SW480 (cell line): ENCODE measurements at regions not wholly inside any gene's neighbourhood (a gene's known extent, or its start where the extent isn't known, plus 50 kb on each side); places are given as distances from the start of the nearest gene placed in this dataset.
"Not testable (repeated sequence)": the region's sequence is repeated elsewhere in the genome, so short reads cannot be mapped to it uniquely, and the experiment has no call there.

Experiments
- DNase-seq: peaks from one replicate; pipeline ENCODE4 v3.0.0-alpha.2; 2016; ENCODE audit warnings: low spot score

- no peak for DNase-seq
These were observed 125.7 kb upstream of the FAM3C start for GRCh38 chr7:121521711-121522400.

- DNase-seq: no peak
These were observed 124.8 kb upstream of the FAM3C start for GRCh38 chr7:121520911-121521310.

GRCh38 chr7:121519548-121520521 is 123.7 kb upstream of the FAM3C start:
- no peak for DNase-seq

GRCh38 chr7:121517591-121517990 is 121.5 kb upstream of the FAM3C start:
- DNase-seq: no peak

- DNase-seq: no peak
These were observed 120.7 kb upstream of the FAM3C start for GRCh38 chr7:121516821-121517220.

GRCh38 chr7:121515630-121516401 is 119.7 kb upstream of the FAM3C start:
- DNase-seq: no peak

- peak; percentile 88 for DNase-seq
These were observed 119.1 kb upstream of the FAM3C start for GRCh38 chr7:121515229-121515628.

- no peak for DNase-seq
These were observed 117.0 kb upstream of the FAM3C start for GRCh38 chr7:121513105-121513504.

GRCh38 chr7:121510858-121511482 is 114.9 kb upstream of the FAM3C start:
- no peak for DNase-seq

GRCh38 chr7:121510302-121510701 is 114.2 kb upstream of the FAM3C start:
- no peak for DNase-seq

GRCh38 chr7:121505540-121506182 is 109.6 kb upstream of the FAM3C start:
- no peak for DNase-seq

GRCh38 chr7:121505021-121505420 is 108.9 kb upstream of the FAM3C start:
- DNase-seq: no peak

GRCh38 chr7:121504482-121504881 is 108.4 kb upstream of the FAM3C start:
- DNase-seq: peak; percentile 18

GRCh38 chr7:121503730-121504129 is 107.6 kb upstream of the FAM3C start:
- DNase-seq: no peak

GRCh38 chr7:121503039-121503438 is 106.9 kb upstream of the FAM3C start:
- DNase-seq: no peak

- DNase-seq: no peak
These were observed 105.5 kb upstream of the FAM3C start for GRCh38 chr7:121501566-121501965.

- DNase-seq: no peak
These were observed 104.4 kb upstream of the FAM3C start for GRCh38 chr7:121500360-121501058.

GRCh38 chr7:121499624-121500023 is 103.5 kb upstream of the FAM3C start:
- no peak for DNase-seq

GRCh38 chr7:121498816-121499215 is 102.7 kb upstream of the FAM3C start:
- DNase-seq: no peak

GRCh38 chr7:121497545-121497944 is 101.4 kb upstream of the FAM3C start:
- not testable (repeated sequence) for DNase-seq

- no peak for DNase-seq
These were observed 98.4 kb upstream of the FAM3C start for GRCh38 chr7:121494516-121494915.
